Activated CD4-positive, alpha-beta T cell treated with anti-CD3 and anti-CD28 coated beads, Interleukin-2, amount 10 ng/mL, durations not matched to agents 24 days and 14 days (primary cell): ENCODE measurements at regions not wholly inside any gene's neighbourhood (a gene's known extent, or its start where the extent isn't known, plus 50 kb on each side); places are given as distances from the start of the nearest gene placed in this dataset.

ENCODE experiments used
- DNase-seq: peaks from one replicate; pipeline ENCODE4 v3.0.0; 2022
- H3K27ac Mint-ChIP-seq: one replicate; pipeline ENCODE4 v1.8.0; 2022; ENCODE audit warnings: mild to moderate bottlenecking, mixed read lengths
- H3K27me3 Mint-ChIP-seq: one replicate; pipeline ENCODE4 v1.8.0; 2022; ENCODE audit warnings: mixed read lengths
- H3K36me3 Mint-ChIP-seq: one replicate; pipeline ENCODE4 v1.8.0; 2022; ENCODE audit warnings: low read depth, mild to moderate bottlenecking, mixed read lengths
- H3K4me1 Mint-ChIP-seq: one replicate; pipeline ENCODE4 v1.8.0; 2021; ENCODE audit warnings: mixed read lengths
- H3K4me3 Mint-ChIP-seq: one replicate; pipeline ENCODE4 v1.8.0; 2022; ENCODE audit warnings: mild to moderate bottlenecking, moderate library complexity, mixed read lengths
- H3K9me3 Mint-ChIP-seq: one replicate; pipeline ENCODE4 v1.8.0; 2021; ENCODE audit warnings: mixed read lengths
- intact Hi-C: fragments of 100-400 bp; cut with micrococcal nuclease; formaldehyde crosslinking; loops from one replicate; pipeline ENCODE4 v1.15.1; 2023

DNA sequence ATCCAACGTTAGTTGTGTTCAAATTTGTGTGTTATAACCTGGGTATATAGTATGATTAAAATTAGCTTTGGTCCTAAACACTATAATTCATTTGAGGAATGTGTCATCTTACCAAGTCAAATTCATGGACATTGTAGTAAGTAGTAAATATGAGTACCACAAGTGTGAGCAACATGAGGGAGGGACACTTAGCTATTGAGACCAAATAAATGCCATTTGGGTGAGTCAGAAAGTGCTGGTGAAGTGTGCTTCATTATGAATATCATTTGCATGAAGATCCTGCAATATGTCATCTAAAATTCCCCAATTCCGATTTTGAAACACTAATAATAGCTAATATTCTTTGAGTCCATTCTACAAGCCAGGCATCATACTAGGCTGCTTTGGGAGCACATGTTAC is 336.7 kb upstream of the KIF2A start:
- no peak overlapping the region for H3K4me3 Mint-ChIP-seq
- DNase-seq = no peak
- H3K9me3 Mint-ChIP-seq = no peaks in the 10 kb centered on the region
- intact Hi-C loops = no loop called here
- H3K4me1 Mint-ChIP-seq = no peaks in the 10 kb centered on the region
- H3K27ac Mint-ChIP-seq = no peak overlapping the region
- H3K27me3 Mint-ChIP-seq = no peaks in the 10 kb centered on the region
- no peaks in the 10 kb centered on the region for H3K36me3 Mint-ChIP-seq

DNA sequence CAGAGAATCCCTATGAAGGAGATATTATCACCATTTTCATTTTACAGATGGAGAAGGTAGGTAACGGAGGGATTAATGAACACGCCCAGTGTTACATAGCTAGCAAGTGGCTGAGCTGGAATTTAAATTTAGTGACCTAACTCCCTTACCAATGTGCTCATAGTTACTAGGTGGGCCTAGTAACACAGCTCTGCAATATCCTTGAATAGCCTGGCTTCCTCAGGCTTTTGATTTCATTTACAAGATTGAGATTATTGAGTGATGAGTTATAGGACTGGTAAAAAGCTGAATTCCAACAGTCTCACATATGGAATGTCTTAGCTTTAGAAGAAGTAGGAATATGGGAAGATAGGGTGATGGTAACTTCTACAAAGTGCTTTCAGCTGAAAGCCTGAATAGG is 336.3 kb upstream of the KIF2A start:
- no peak overlapping the region for H3K27ac Mint-ChIP-seq
- H3K27me3 Mint-ChIP-seq = no peaks in the 10 kb centered on the region
- no peaks in the 10 kb centered on the region for H3K9me3 Mint-ChIP-seq

DNA sequence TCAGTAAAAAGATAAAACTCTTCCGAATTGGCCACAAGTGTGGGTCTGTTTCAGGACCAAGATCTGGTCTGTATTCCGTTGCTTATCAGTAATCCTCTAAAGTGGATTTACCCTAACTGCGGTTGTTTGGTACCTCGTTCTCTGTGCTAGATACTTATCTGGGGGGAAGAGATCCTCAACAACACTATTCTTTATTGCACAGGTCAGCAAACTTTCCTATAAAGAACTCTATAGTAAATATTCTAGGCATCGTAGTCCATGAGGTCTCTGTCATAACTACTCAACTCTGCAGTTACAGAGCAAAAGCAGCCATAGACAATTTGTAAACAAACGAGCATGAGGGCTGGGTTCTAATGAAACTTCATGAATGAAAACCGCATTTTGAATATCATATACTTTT is 335.8 kb upstream of the KIF2A start:
- no peak for DNase-seq
- H3K9me3 Mint-ChIP-seq = no peaks in the 10 kb centered on the region
- H3K36me3 Mint-ChIP-seq = no peaks in the 10 kb centered on the region
- H3K4me3 Mint-ChIP-seq = no peak overlapping the region
- H3K27ac Mint-ChIP-seq = no peak overlapping the region
- no peaks in the 10 kb centered on the region for H3K4me1 Mint-ChIP-seq
- H3K27me3 Mint-ChIP-seq = no peaks in the 10 kb centered on the region
- intact Hi-C loops = no loop called here

More for the DNA sequence above, 336.3 kb upstream of the KIF2A start:
- no peaks in the 10 kb centered on the region for H3K4me1 Mint-ChIP-seq
- H3K4me3 Mint-ChIP-seq = no peak overlapping the region
- no peak for DNase-seq
- no peaks in the 10 kb centered on the region for H3K36me3 Mint-ChIP-seq
- intact Hi-C loops = no loop called here

DNA sequence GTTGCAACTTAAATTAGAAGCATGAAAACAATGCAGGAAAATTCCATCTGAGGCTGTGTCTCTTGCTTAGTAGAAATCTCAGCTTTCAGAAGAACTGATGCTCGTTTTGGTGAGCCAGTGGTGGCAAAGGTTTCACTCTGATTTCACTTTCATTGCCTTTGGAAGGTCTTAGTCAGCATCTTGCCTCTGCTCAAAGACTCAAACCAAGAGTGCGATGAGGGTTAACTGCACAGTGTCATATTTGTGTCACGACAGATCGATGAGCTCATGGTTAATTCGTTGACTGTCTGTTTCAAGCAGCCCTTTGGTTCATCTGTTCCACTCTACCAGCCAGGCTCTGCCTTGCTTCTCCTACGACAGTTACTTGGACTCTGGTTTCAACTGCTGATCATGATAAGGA is 331.3 kb upstream of the KIF2A start:
- no peaks in the 10 kb centered on the region for H3K27me3 Mint-ChIP-seq
- no peaks in the 10 kb centered on the region for H3K4me1 Mint-ChIP-seq
- intact Hi-C loops = no loop called here
- H3K27ac Mint-ChIP-seq = no peak overlapping the region
- H3K36me3 Mint-ChIP-seq = no peaks in the 10 kb centered on the region
- H3K9me3 Mint-ChIP-seq = no peaks in the 10 kb centered on the region
- H3K4me3 Mint-ChIP-seq = no peak overlapping the region
- DNase-seq = no peak

DNA sequence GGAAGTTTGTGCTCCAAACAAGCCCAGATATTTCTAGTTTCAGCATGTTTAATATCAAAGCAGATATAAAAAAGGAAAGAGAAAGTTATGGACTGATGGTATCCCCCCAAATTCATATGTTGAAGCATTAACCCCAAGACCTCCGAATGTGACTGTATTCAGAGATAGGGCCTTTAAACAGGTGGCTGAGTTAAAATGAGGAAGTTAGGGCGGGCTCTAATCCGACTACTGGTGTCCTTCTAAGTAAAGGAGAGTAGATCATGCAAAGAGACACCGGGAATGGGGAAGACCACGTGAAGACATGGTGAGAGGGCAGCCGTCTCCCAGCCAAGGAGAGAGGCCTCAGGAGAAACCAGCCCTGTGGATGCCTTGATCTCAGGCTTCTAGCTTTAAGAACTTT is 324.1 kb upstream of the KIF2A start:
- DNase-seq = no peak
- peaks cover 2% of the 10 kb centered on the region for H3K27me3 Mint-ChIP-seq
- no peaks in the 10 kb centered on the region for H3K36me3 Mint-ChIP-seq
- H3K27ac Mint-ChIP-seq = no peak overlapping the region
- no peaks in the 10 kb centered on the region for H3K4me1 Mint-ChIP-seq
- intact Hi-C loops = no loop called here
- no peaks in the 10 kb centered on the region for H3K9me3 Mint-ChIP-seq
- H3K4me3 Mint-ChIP-seq = no peak overlapping the region

DNA sequence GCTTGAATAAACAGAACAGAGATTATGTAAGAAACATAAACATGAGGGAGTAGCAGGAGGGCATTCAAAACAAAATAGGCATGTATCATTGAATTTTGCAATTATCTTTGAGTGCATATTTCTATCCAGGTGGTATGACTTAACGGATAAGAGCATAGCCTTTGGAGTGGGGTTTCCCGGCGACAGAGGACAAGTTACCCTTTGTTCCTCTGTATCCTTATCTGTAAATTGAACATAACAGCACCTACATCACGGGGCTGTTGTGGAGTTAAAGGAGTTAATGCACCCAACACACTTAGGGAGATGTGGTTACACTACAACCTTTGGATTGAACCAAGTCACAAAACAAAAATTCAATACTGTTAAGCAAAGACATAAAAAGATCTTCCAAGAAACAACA is 314.6 kb upstream of the KIF2A start:
- no peaks in the 10 kb centered on the region for H3K4me1 Mint-ChIP-seq
- H3K9me3 Mint-ChIP-seq = no peaks in the 10 kb centered on the region
- H3K27me3 Mint-ChIP-seq = no peaks in the 10 kb centered on the region
- H3K27ac Mint-ChIP-seq = no peak overlapping the region
- no peaks in the 10 kb centered on the region for H3K36me3 Mint-ChIP-seq
- no peak overlapping the region for H3K4me3 Mint-ChIP-seq
- DNase-seq = no peak
- intact Hi-C loops = no loop called here

DNA sequence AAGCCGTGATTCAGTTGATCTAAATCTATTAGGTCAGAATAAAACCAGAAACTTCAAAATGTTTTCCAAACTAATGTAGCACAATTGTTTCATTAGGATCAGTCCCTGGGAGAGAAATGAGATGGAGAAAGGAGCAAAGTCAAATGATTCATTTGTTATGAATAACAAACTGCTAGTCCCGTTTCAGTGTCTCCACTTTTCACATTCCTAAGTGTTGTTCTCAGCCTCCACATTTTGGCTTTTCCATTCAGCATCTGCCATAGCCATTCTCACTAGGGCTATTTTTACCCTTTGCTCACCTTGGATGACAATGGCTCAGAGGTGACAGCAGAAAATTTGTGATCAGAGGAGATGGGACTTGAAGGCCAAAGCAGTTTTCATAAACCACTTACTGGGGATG is 314.1 kb upstream of the KIF2A start:
- intact Hi-C loops = no loop called here
- no peak overlapping the region for H3K27ac Mint-ChIP-seq
- H3K4me3 Mint-ChIP-seq = no peak overlapping the region
- H3K27me3 Mint-ChIP-seq = no peaks in the 10 kb centered on the region
- no peaks in the 10 kb centered on the region for H3K4me1 Mint-ChIP-seq
- H3K9me3 Mint-ChIP-seq = no peaks in the 10 kb centered on the region
- no peak for DNase-seq
- no peaks in the 10 kb centered on the region for H3K36me3 Mint-ChIP-seq

DNA sequence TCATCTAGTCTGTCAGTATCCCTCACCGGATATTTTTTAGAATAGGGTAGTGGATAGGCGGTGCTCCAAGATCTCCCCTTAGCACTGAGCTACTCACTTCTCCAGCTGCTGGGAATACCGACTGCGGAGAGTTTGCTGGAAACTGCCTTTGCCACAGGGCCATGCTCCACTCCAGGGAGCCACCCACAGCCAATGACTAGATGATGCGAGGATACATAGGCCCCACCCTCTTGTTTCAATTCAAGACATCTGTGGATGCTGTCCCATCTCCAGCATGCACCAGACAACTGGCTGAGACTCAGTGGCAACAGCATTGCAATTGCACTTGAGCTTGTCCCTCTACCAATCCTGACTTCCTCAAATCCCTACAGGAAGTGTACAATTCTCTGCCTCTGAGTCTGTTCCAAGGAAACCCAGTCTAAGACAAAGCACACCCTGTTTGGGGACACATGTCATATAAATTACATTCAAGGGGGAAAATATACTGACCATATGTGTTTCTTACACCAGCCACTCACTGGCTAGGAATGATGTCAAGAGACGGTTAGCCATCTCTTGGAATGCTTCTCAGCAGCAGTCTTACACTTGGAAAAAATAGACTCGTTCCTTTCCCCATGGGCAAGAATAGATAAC is 312.6 kb upstream of the KIF2A start:
- intact Hi-C loops = no loop called here
- Mint-ChIP-seq H3K9me3 (no peaks in the 10 kb centered on the region), H3K36me3 (no peaks in the 10 kb centered on the region), H3K27ac (no peak overlapping the region), H3K27me3 (no peaks in the 10 kb centered on the region), H3K4me1 (no peaks in the 10 kb centered on the region), H3K4me3 (no peak overlapping the region)
- no peak for DNase-seq

DNA sequence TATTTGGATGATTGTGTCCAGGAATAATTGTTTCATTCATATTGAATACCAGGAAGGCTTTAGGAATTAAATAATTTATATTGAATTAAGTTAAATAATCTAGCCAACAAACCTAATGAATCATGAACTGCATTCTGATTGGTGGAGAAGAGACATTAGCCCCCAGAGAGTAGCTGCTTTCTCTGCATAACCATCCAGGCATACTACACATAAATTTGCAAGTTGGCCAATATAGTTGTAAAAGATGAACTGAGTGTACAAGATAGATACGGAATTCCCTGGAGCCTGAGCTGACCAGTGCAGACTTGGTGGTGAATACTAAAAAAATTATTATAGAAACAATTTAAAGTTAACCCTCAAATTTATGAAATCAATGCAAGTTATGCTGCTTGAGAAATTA is 311.8 kb upstream of the KIF2A start:
- Mint-ChIP-seq H3K27me3 (no peaks in the 10 kb centered on the region), H3K27ac (no peak overlapping the region), H3K4me3 (no peak overlapping the region), H3K4me1 (no peaks in the 10 kb centered on the region), H3K36me3 (no peaks in the 10 kb centered on the region), H3K9me3 (no peaks in the 10 kb centered on the region)
- intact Hi-C loops = no loop called here
- DNase-seq = no peak

DNA sequence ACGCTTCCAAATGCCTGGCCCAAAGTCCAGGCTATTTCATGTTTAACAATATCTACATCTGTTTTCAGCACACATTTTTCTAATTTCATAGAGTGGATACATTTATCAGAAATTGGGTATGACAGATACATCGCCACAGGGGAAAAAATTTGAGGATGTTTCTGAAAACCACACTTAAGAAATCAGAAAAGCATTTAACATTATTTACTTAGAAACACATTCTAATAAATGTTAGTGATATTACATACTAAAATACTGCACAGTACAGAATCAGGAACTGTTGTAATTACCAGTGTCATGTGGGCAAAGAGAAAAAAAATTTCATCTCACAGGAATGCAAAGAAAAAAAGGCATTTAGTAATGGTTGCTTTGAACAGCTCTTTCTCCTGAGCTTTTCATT is 310.5 kb upstream of the KIF2A start:
- no peak overlapping the region for H3K4me3 Mint-ChIP-seq
- no peaks in the 10 kb centered on the region for H3K4me1 Mint-ChIP-seq
- no peaks in the 10 kb centered on the region for H3K36me3 Mint-ChIP-seq
- H3K27ac Mint-ChIP-seq = no peak overlapping the region
- H3K27me3 Mint-ChIP-seq = no peaks in the 10 kb centered on the region
- no peaks in the 10 kb centered on the region for H3K9me3 Mint-ChIP-seq
- intact Hi-C loops = no loop called here
- no peak for DNase-seq

DNA sequence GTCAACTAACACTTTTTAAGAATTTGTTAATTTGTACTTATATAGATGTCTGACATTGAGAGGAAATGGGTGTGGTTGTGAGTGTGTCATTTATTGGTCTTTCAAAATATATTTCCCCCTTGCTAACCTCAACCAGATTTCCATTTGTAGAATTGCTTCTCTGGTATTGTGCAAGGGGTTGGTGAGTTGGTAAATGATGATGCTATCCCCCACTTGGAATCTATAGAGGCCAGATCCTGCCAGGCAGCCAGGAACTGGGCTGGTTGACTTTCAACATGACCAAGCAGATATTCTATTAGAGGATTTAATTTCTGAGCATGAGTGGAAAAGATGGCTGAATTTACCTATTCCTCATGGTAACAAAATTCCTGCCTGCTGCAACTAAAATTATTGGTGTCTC is 306.6 kb upstream of the KIF2A start:
- intact Hi-C loops = no loop called here
- H3K4me3 Mint-ChIP-seq = no peak overlapping the region

DNA sequence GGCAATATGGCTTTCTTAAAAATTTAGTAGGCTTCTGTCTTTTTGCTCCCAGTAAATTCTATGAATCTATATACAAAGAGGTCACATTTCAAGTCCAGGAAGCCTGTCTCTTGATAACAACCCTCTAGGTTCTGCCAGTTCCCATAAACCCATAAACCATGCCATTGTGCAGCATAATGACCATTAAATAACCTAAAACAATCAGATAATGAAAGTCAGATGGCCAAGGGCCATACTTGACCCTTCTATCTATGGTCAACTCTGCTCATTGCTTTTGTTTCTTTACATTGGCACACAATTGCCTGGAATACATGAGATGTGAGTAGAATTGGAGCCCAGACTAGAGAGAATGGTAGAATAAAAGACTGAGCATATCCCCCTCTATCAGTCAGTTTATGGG is 305.4 kb upstream of the KIF2A start:
- H3K36me3 Mint-ChIP-seq = no peaks in the 10 kb centered on the region
- H3K4me1 Mint-ChIP-seq = no peaks in the 10 kb centered on the region
- intact Hi-C loops = no loop called here
- no peak for DNase-seq
- H3K4me3 Mint-ChIP-seq = no peak overlapping the region
- H3K27ac Mint-ChIP-seq = no peak overlapping the region
- no peaks in the 10 kb centered on the region for H3K9me3 Mint-ChIP-seq
- no peaks in the 10 kb centered on the region for H3K27me3 Mint-ChIP-seq

More for the DNA sequence above, 306.6 kb upstream of the KIF2A start:
- no peaks in the 10 kb centered on the region for H3K36me3 Mint-ChIP-seq
- no peaks in the 10 kb centered on the region for H3K9me3 Mint-ChIP-seq
- H3K27ac Mint-ChIP-seq = no peak overlapping the region
- DNase-seq = no peak
- no peaks in the 10 kb centered on the region for H3K4me1 Mint-ChIP-seq
- no peaks in the 10 kb centered on the region for H3K27me3 Mint-ChIP-seq

DNA sequence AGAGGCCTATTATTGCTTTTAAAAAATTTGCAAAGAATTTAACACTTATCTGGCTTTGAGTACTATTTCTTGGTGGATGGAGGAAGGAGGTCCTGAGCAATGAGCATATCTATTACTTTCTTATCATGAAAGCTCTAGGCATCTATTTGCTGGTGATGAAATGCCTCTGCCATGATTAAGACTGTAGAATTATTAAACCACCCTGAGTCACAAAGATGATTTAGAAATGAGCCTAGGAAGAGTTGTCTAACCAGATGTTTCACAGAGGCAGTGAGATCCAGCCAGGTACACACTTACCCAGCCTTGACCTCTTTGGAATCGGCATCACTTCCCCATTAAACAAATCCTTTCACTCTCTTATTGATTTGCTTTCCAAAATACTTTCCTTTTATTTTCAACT is 304.4 kb upstream of the KIF2A start:
- no peaks in the 10 kb centered on the region for H3K9me3 Mint-ChIP-seq
- DNase-seq = no peak
- intact Hi-C loops = no loop called here
- H3K36me3 Mint-ChIP-seq = no peaks in the 10 kb centered on the region
- no peak overlapping the region for H3K4me3 Mint-ChIP-seq
- no peaks in the 10 kb centered on the region for H3K27me3 Mint-ChIP-seq
- H3K4me1 Mint-ChIP-seq = no peaks in the 10 kb centered on the region
- H3K27ac Mint-ChIP-seq = no peak overlapping the region

DNA sequence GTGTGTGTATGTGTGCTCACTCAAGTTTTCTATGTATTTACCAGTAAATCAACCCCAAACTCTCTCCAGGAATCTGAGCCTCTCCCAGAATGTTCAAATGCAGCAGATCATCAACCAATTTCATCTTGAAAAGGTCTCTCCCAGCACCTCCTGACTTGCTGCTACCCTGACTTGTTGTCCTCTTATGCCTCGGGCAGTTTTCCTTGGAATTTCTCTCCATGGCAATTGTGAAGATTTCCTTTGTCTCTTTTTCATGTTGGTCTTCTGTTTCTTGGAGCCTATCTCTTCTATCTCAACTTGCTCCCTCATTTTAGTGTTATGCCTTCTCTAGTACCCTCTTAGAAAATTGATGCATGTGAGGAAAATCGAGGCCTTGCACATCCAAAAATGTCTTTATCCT is 303.6 kb upstream of the KIF2A start:
- intact Hi-C loops = no loop called here
- Mint-ChIP-seq H3K36me3 (no peaks in the 10 kb centered on the region), H3K4me1 (no peaks in the 10 kb centered on the region), H3K9me3 (no peaks in the 10 kb centered on the region), H3K4me3 (no peak overlapping the region), H3K27ac (no peak overlapping the region), H3K27me3 (no peaks in the 10 kb centered on the region)
- DNase-seq = no peak

DNA sequence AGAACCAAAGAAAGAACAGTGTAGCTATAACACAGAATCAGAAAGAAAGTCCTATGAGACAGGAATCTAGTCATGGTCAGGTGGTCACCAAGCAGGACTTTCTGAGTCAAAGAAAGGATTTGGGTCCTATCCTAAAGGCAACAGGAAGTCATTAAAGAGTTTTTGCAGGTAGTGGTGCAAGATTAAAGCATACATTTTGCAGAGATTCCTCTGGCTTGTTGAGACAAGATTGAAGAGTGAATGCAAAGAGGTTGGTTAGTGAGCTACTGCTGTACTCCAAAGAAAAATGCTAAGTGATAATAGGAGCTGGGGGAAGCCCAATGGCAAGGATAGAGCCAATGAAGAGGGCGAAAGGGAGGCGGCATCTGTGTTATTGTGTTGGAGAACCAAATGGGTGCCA is 300.5 kb upstream of the KIF2A start:
- H3K9me3 Mint-ChIP-seq = no peaks in the 10 kb centered on the region
- no peak overlapping the region for H3K4me3 Mint-ChIP-seq
- H3K27me3 Mint-ChIP-seq = no peaks in the 10 kb centered on the region
- DNase-seq = no peak
- intact Hi-C loops = no loop called here
- no peak overlapping the region for H3K27ac Mint-ChIP-seq
- H3K36me3 Mint-ChIP-seq = no peaks in the 10 kb centered on the region
- H3K4me1 Mint-ChIP-seq = no peaks in the 10 kb centered on the region
